Right lobe of liver (tissue), 4 donors: ENCODE measurements at regions not wholly inside any gene's neighbourhood (a gene's known extent, or its start where the extent isn't known, plus 50 kb on each side); places are given as distances from the start of the nearest gene placed in this dataset.

Experiments
- CTCF ChIP-seq, 4 donors: fragments of 200-600 bp in 3 of 4; fragments of 450-650 bp in 1 of 4; IDR thresholded peaks; one replicate each; pipeline versions ENCODE4 v1.5.1 to v1.8.0; 2016 to 2022; ENCODE audit warnings: antibody characterized with exemption in 4 of 4, mild to moderate bottlenecking in 2 of 4
- POLR2A ChIP-seq: fragments of 450-650 bp; IDR thresholded peaks from one replicate; pipeline ENCODE4 v1.6.1; 2017; ENCODE audit warnings: antibody characterized with exemption, mild to moderate bottlenecking
- donor health status: DM: no; HTN: no; CAD: no.
- donor health status: DM: no; HTN: no; CAD: no.
- donor health status: DM: no; HTN: yes; CAD: no.

- TF ChIP-seq POLR2A (no peak), CTCF (IDR thresholded peaks at IDR 0.05) (no peak)
Observed at GRCh38 chr19:16021796-16022195, 54.5 kb upstream of the TPM4 start.
